ENCODE measurements at regions not wholly inside any gene's neighbourhood (a gene's known extent, or its start where the extent isn't known, plus 50 kb on each side); places are given as distances from the start of the nearest gene placed in this dataset.

DNA sequence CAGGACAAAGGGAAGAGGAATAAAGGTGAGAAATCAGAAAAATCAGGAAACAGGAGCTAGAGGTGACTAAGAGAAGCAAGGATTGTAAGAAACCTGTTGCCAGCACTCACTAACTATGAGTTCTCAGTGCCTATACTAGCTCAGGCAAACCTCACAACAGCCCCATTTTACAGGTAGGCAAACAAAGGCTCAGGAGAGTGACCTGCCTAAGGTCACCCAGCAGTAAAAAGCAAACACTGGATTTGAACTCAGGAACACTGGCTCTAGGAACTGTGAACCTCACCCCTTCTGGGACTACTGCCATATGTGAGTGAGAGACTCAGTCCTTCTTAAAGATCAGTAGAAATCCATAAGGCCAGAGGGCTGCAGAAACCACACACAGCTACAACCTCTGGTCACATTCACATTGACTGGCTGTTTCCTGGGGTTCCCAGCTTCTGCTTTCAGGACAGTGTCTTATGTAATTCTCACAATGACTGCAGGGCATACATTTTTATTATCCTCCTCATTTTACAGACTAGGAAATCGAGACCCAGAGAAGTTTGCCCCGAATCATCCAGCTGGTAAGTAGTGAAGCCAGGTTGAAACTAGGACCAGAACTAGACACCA is 80.7 kb upstream of the MAFB start (continued):
- TF ChIP-seq, protein P1, sequence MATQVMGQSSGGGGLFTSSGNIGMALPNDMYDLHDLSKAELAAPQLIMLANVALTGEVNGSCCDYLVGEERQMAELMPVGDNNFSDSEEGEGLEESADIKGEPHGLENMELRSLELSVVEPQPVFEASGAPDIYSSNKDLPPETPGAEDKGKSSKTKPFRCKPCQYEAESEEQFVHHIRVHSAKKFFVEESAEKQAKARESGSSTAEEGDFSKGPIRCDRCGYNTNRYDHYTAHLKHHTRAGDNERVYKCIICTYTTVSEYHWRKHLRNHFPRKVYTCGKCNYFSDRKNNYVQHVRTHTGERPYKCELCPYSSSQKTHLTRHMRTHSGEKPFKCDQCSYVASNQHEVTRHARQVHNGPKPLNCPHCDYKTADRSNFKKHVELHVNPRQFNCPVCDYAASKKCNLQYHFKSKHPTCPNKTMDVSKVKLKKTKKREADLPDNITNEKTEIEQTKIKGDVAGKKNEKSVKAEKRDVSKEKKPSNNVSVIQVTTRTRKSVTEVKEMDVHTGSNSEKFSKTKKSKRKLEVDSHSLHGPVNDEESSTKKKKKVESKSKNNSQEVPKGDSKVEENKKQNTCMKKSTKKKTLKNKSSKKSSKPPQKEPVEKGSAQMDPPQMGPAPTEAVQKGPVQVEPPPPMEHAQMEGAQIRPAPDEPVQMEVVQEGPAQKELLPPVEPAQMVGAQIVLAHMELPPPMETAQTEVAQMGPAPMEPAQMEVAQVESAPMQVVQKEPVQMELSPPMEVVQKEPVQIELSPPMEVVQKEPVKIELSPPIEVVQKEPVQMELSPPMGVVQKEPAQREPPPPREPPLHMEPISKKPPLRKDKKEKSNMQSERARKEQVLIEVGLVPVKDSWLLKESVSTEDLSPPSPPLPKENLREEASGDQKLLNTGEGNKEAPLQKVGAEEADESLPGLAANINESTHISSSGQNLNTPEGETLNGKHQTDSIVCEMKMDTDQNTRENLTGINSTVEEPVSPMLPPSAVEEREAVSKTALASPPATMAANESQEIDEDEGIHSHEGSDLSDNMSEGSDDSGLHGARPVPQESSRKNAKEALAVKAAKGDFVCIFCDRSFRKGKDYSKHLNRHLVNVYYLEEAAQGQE (IDR thresholded peaks at IDR 0.05), result no peak
- TF ChIP-seq FOXA1 (IDR thresholded peaks at IDR 0.05) (no peak), YY1 (IDR thresholded peaks at IDR 0.05) (no peak), JUND (IDR thresholded peaks at IDR 0.05) (no peak), HNF4G (IDR thresholded peaks at IDR 0.05) (no peak)
- TF ChIP-seq, protein P2, sequence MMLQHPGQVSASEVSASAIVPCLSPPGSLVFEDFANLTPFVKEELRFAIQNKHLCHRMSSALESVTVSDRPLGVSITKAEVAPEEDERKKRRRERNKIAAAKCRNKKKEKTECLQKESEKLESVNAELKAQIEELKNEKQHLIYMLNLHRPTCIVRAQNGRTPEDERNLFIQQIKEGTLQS (IDR thresholded peaks at IDR 0.05), result no peak

DNA sequence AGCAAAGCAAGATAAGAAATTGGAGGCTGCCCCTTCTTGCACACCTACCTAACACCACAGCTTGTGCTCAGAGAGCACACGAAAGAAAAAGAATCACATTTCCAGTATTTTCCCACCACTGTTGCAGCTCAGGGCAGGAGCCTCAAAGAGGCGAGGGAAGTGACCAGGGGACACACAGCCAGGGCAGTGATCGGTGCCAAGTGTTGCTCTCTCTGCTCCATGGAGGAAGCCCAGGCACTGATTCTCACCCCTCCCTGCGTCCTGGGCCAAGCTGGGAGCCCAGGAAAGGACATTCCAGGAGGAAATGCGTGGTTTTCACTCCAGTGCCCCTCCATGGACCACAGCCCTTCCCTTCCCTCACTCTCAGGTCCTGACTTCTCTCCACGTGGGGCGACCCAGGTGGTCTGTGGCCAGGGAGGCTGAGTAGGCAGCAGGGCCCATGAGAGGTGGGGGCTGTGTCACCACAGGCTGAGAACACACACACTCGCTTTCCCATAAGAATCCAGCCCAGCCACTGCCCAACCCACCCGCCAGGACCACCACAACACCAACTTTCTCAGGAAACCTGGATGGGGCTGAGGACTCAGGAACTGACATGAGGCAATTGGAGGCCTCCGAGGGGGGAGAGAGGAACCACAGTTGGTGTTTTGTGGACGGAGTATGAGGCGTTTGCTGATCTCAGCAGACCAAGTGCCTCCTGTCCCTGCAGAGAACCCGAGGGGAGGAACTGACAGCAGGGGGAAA is 81.7 kb upstream of the MAFB start:
- WGBS, result 71% methylated on average over 13 of the region's 13 CpGs
- H3K4me1 ChIP-seq (ENCODE audit: control insufficient read depth in 4 of 4, insufficient read depth in 4 of 4, low read length in 3 of 4), result no peaks in the 10 kb centered on the region
- no peaks in the 10 kb centered on the region for H3K27me3 ChIP-seq (ENCODE audit: control insufficient read depth in 4 of 4, insufficient read depth in 4 of 4, low read length in 3 of 4)
- no peaks in the 10 kb centered on the region for H3K36me3 ChIP-seq (ENCODE audit: control insufficient read depth in 4 of 4, insufficient read depth in 3 of 4, low read depth in 1 of 4, low read length in 3 of 4)
- no peaks in the 10 kb centered on the region for H3K9me3 ChIP-seq (ENCODE audit: control insufficient read depth in 4 of 4, low read length in 3 of 4)
- no peak for DNase-seq (ENCODE audit: low spot score)
- no peak overlapping the region for H3K9ac ChIP-seq (ENCODE audit: low read depth in 1 of 2, low read length in 2 of 2)
- no peak overlapping the region for H3K27ac ChIP-seq (ENCODE audit: low read depth in 1 of 2, low read length in 2 of 2)
- TF ChIP-seq RAD21 (IDR thresholded peaks at IDR 0.05), result no peak
- no peak for TF ChIP-seq JUND (IDR thresholded peaks at IDR 0.05)
- TF ChIP-seq, protein P3, sequence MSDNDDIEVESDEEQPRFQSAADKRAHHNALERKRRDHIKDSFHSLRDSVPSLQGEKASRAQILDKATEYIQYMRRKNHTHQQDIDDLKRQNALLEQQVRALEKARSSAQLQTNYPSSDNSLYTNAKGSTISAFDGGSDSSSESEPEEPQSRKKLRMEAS (IDR thresholded peaks at IDR 0.05), result no peak
- TF ChIP-seq TAF1 (conservative IDR thresholded peaks at IDR 0.05), result no peak
- TF ChIP-seq FOXA2 (IDR thresholded peaks at IDR 0.05), result no peak
- H3K4me3 ChIP-seq (ENCODE audit: low read depth in 1 of 3, low read length in 3 of 3), result no peak overlapping the region

DNA sequence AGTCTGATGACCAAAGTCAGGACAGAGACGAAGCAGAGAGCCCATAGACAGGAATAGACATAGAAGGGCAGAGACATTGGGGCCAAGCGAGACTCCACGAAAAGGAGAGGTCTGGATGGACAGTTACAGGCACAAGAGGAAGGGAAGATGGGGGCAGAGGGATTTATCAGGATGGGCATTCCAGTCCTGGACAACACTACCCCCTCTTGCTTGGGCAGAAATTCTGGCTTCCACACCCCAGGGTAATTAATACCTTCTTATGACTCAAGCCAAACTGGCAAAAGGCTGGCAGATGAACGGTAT is 82.2 kb upstream of the MAFB start:
- H3K9me3 ChIP-seq (ENCODE audit: control insufficient read depth in 4 of 4, low read length in 3 of 4), result no peaks in the 10 kb centered on the region
- H3K4me1 ChIP-seq (ENCODE audit: control insufficient read depth in 4 of 4, insufficient read depth in 4 of 4, low read length in 3 of 4), result no peaks in the 10 kb centered on the region
- H3K9ac ChIP-seq (ENCODE audit: low read depth in 1 of 2, low read length in 2 of 2), result no peak overlapping the region
- H3K36me3 ChIP-seq (ENCODE audit: control insufficient read depth in 4 of 4, insufficient read depth in 3 of 4, low read depth in 1 of 4, low read length in 3 of 4), result no peaks in the 10 kb centered on the region
- no peaks in the 10 kb centered on the region for H3K27me3 ChIP-seq (ENCODE audit: control insufficient read depth in 4 of 4, insufficient read depth in 4 of 4, low read length in 3 of 4)
- DNase-seq (ENCODE audit: low spot score), result no peak
- 79% methylated on average over 4 of the region's 4 CpGs for WGBS
- TF ChIP-seq JUND (IDR thresholded peaks at IDR 0.05) (no peak), RAD21 (IDR thresholded peaks at IDR 0.05) (no peak), HNF4A (conservative IDR thresholded peaks at IDR 0.05) (no peak), EGR1 (IDR thresholded peaks at IDR 0.05; ENCODE audit: low read depth in 2 of 2) (no peak), SP1 (IDR thresholded peaks at IDR 0.05) (no peak), FOXA2 (IDR thresholded peaks at IDR 0.05) (no peak), NR2F2 (IDR thresholded peaks at IDR 0.05) (no peak)
- TF ChIP-seq, protein P4, sequence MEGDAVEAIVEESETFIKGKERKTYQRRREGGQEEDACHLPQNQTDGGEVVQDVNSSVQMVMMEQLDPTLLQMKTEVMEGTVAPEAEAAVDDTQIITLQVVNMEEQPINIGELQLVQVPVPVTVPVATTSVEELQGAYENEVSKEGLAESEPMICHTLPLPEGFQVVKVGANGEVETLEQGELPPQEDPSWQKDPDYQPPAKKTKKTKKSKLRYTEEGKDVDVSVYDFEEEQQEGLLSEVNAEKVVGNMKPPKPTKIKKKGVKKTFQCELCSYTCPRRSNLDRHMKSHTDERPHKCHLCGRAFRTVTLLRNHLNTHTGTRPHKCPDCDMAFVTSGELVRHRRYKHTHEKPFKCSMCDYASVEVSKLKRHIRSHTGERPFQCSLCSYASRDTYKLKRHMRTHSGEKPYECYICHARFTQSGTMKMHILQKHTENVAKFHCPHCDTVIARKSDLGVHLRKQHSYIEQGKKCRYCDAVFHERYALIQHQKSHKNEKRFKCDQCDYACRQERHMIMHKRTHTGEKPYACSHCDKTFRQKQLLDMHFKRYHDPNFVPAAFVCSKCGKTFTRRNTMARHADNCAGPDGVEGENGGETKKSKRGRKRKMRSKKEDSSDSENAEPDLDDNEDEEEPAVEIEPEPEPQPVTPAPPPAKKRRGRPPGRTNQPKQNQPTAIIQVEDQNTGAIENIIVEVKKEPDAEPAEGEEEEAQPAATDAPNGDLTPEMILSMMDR (IDR thresholded peaks at IDR 0.05; ENCODE audit: low read depth, low read length, missing input control), result no peak
- no peak overlapping the region for H3K4me3 ChIP-seq (ENCODE audit: low read depth in 1 of 3, low read length in 3 of 3)
- no peak overlapping the region for H3K27ac ChIP-seq (ENCODE audit: low read depth in 1 of 2, low read length in 2 of 2)
